ENCODE measurements at regions not wholly inside any gene's neighbourhood (a gene's known extent, or its start where the extent isn't known, plus 50 kb on each side); places are given as distances from the start of the nearest gene placed in this dataset.
"Not testable (repeated sequence)": the region's sequence is repeated elsewhere in the genome, so short reads cannot be mapped to it uniquely, and the experiment has no call there.

- DNase-seq = no peak
Observed at GRCh38 chr17:70286391-70286790, 117.1 kb downstream of the KCNJ2 start.

GRCh38 chr17:70288540-70289290 lies 119.4 kb downstream of the KCNJ2 start:
- DNase-seq = no peak

GRCh38 chr17:70290770-70291169 lies 121.4 kb downstream of the KCNJ2 start:
- DNase-seq = no peak

GRCh38 chr17:70292366-70292765 lies 123.0 kb downstream of the KCNJ2 start:
- DNase-seq = no peak

- DNase-seq = not testable (repeated sequence)
Observed at GRCh38 chr17:70293564-70294310, 124.4 kb downstream of the KCNJ2 start.

GRCh38 chr17:70295329-70295728 lies 126.0 kb downstream of the KCNJ2 start:
- no peak for DNase-seq

GRCh38 chr17:70295731-70296130 lies 126.4 kb downstream of the KCNJ2 start:
- no peak for DNase-seq

GRCh38 chr17:70296456-70296855 lies 127.1 kb downstream of the KCNJ2 start:
- DNase-seq = no peak

GRCh38 chr17:70297397-70297796 lies 128.1 kb downstream of the KCNJ2 start:
- DNase-seq = no peak

- no peak for DNase-seq
Observed at GRCh38 chr17:70298929-70299531, 129.7 kb downstream of the KCNJ2 start.

- DNase-seq = no peak
Observed at GRCh38 chr17:70307430-70308225, 138.3 kb downstream of the KCNJ2 start.

GRCh38 chr17:70308618-70309017 lies 139.3 kb downstream of the KCNJ2 start:
- no peak for DNase-seq

GRCh38 chr17:70310221-70310672 lies 140.9 kb downstream of the KCNJ2 start:
- DNase-seq = no peak

- DNase-seq = no peak
Observed at GRCh38 chr17:70313086-70313852, 143.9 kb downstream of the KCNJ2 start.

GRCh38 chr17:70314096-70314495 lies 144.8 kb downstream of the KCNJ2 start:
- DNase-seq = no peak

- DNase-seq = no peak
Observed at GRCh38 chr17:70314506-70314905, 145.2 kb downstream of the KCNJ2 start.

- no peak for DNase-seq
Observed at GRCh38 chr17:70317421-70317820, 148.1 kb downstream of the KCNJ2 start.

GRCh38 chr17:70318051-70318450 lies 148.7 kb downstream of the KCNJ2 start:
- no peak for DNase-seq

GRCh38 chr17:70319516-70319915 lies 150.2 kb downstream of the KCNJ2 start:
- DNase-seq = no peak

- no peak for DNase-seq
Observed at GRCh38 chr17:70320673-70321345, 151.5 kb downstream of the KCNJ2 start.

GRCh38 chr17:70321352-70321751 lies 152.0 kb downstream of the KCNJ2 start:
- DNase-seq = no peak

GRCh38 chr17:70323269-70323668 lies 153.9 kb downstream of the KCNJ2 start:
- no peak for DNase-seq

All from T-helper 1 cell (primary cell).